Thoracic aorta (tissue), 2 donors: ENCODE measurements at regions not wholly inside any gene's neighbourhood (a gene's known extent, or its start where the extent isn't known, plus 50 kb on each side); places are given as distances from the start of the nearest gene placed in this dataset.
A peak's percentile ranks its signal among the peaks of the same experiment; 100 is the strongest.

Experiments
- ATAC-seq: fragments of 150-250 bp; one replicate; pipeline ENCODE4 v1.8.0; 2017; ENCODE audit warnings: low read depth; ENCODE audit not compliant: insufficient number of reproducible peaks, low FRiP score
- DNase-seq: peaks from one replicate; pipeline ENCODE4 v3.0.0-alpha.2; 2020; ENCODE audit warnings: low spot score
- H3K27ac ChIP-seq, 2 donors: fragments of 200-600 bp; sonication (generic); 1 replicate in 1 of 2; 2 replicates in 1 of 2; pipeline ENCODE4 v1.5.1; 2016; ENCODE audit warnings: mild to moderate bottlenecking in 2 of 2, moderate library complexity in 2 of 2
- H3K27me3 ChIP-seq: fragments of 200-600 bp; sonication (generic); replicated peaks from 2 replicates; pipeline ENCODE4 v1.6.0; 2016; ENCODE audit warnings: mild to moderate bottlenecking; ENCODE audit not compliant: insufficient read depth
- H3K36me3 ChIP-seq: fragments of 200-600 bp; sonication (generic); one replicate; pipeline ENCODE4 v1.5.1; 2016
- H3K4me1 ChIP-seq, 2 donors: fragments of 200-600 bp; sonication (generic); 1 replicate in 1 of 2; 2 replicates in 1 of 2; pipeline versions ENCODE4 v1.5.1 to v1.6.0; 2016; ENCODE audit warnings: low read depth in 2 of 2, mild to moderate bottlenecking in 1 of 2; ENCODE audit not compliant: control insufficient read depth in 1 of 2
- H3K4me3 ChIP-seq: fragments of 200-600 bp; sonication (generic); 2 replicates; pipeline ENCODE4 v1.5.1; 2016; ENCODE audit warnings: mild to moderate bottlenecking
- H3K9me3 ChIP-seq: fragments of 200-600 bp; sonication (generic); 2 replicates; pipeline ENCODE4 v1.5.1; 2016
- TF ChIP-seq, protein P1 (sequence below): fragments of 200-600 bp; sonication (generic); IDR thresholded peaks from one replicate; pipeline ENCODE4 v1.5.1; 2019; ENCODE audit warnings: antibody characterized with exemption

DNA sequence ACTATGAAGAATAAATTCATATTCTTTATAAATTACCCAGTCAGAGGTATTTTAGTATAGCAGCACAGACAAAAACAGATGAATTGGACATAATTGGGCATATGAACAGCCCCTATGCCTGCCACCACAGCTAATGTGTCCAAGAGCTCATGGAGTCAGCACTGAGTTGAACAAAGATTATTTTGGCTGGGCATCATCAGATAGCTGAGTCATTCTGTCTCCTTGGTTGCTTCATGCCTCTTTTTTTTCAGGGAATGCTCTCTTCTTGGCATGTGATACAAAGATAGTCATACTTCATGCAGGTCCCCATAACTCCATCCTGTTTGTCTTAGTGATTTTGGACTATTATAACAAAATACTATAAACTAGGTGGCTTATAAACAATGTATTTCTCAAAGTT lies 275.6 kb downstream of the TENT5A start:
- Histone ChIP-seq H3K36me3 (no peaks in the 10 kb centered on the region), H3K4me1 (no peaks in the 10 kb centered on the region), H3K27me3 (no peaks in the 10 kb centered on the region), H3K9me3 (no peaks in the 10 kb centered on the region), H3K27ac (no peak overlapping the region), H3K4me3 (no peak overlapping the region)
- TF ChIP-seq, protein P1, sequence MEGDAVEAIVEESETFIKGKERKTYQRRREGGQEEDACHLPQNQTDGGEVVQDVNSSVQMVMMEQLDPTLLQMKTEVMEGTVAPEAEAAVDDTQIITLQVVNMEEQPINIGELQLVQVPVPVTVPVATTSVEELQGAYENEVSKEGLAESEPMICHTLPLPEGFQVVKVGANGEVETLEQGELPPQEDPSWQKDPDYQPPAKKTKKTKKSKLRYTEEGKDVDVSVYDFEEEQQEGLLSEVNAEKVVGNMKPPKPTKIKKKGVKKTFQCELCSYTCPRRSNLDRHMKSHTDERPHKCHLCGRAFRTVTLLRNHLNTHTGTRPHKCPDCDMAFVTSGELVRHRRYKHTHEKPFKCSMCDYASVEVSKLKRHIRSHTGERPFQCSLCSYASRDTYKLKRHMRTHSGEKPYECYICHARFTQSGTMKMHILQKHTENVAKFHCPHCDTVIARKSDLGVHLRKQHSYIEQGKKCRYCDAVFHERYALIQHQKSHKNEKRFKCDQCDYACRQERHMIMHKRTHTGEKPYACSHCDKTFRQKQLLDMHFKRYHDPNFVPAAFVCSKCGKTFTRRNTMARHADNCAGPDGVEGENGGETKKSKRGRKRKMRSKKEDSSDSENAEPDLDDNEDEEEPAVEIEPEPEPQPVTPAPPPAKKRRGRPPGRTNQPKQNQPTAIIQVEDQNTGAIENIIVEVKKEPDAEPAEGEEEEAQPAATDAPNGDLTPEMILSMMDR, result no peak
- ATAC-seq (no peak), DNase-seq (no peak)

DNA sequence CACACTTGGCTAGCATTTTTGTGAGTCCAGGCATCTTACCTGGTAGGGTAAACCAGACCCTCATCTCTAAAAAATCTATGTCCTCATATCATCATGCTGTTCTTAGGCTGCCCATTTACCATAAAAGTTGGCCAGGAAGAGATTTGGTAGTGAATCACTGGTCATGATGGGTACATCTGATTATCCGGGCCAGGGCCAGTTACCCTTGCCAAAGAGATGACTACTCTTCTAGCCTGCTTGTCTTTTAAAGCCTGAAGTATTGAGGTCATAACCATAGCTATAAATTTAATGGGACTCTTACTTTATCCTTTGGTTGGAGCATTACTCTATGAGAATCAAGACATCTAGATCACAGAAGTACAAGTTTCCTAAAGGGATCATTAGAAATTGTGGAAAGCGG lies 276.8 kb downstream of the TENT5A start:
- TF ChIP-seq, protein P1, result no peak

DNA sequence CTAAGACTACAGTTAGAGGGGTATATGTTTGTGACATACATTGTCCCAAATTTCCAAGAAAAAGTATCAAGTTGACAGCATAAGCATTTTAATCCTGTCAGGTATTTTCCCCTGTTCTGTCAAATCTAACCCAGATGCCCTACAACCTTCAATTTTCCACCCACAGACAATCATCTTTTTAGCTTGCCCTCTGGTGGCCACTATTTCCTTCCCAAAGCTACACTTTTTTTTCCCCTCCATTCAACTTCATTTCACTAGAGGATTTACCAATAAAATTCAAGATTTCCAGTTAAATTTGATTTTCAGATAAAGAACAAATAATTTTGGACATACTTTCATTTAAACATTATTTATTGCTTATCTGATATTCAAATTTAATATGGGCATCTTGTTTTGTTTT lies 286.6 kb downstream of the TENT5A start:
- ATAC-seq (no peak), DNase-seq (no peak)
- Histone ChIP-seq H3K4me1 (no peaks in the 10 kb centered on the region), H3K27ac (no peak overlapping the region), H3K36me3 (no peaks in the 10 kb centered on the region), H3K9me3 (no peaks in the 10 kb centered on the region), H3K27me3 (no peaks in the 10 kb centered on the region), H3K4me3 (no peak overlapping the region)
- TF ChIP-seq, protein P1, result peak; percentile 38

More for the DNA sequence above, 276.8 kb downstream of the TENT5A start:
- no peak overlapping the region for H3K27ac ChIP-seq
- ATAC-seq, result no peak
- H3K4me1 ChIP-seq, result no peaks in the 10 kb centered on the region
- H3K4me3 ChIP-seq, result no peak overlapping the region
- DNase-seq, result no peak
- no peaks in the 10 kb centered on the region for H3K36me3 ChIP-seq
- no peaks in the 10 kb centered on the region for H3K9me3 ChIP-seq
- H3K27me3 ChIP-seq, result no peaks in the 10 kb centered on the region

DNA sequence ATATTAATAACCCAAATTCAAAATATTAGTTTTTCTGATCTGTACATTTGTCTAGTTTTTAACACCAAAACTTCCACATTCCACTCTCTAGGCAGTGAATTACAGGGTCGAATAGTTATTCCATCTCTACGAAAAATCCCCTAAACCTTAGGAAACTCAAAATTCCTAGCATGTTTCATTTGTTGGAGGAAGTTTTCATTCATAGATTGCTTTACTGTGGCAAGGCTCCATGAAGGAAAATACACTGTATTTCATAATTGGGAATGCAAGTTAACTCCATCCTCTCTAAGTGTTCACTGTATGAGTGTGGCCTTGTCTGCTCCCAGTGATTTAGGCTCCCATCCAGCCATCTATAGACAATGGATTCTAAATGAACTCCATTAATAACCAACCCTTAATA lies 296.1 kb downstream of the TENT5A start:
- H3K27ac ChIP-seq, result no peak overlapping the region
- no peaks in the 10 kb centered on the region for H3K36me3 ChIP-seq
- ATAC-seq (no peak), DNase-seq (no peak)
- TF ChIP-seq, protein P1, result no peak
- no peaks in the 10 kb centered on the region for H3K9me3 ChIP-seq
- H3K27me3 ChIP-seq, result no peaks in the 10 kb centered on the region
- no peak overlapping the region for H3K4me3 ChIP-seq
- peaks cover 6 to 12% of the 10 kb centered on the region in 2 donors for H3K4me1 ChIP-seq

DNA sequence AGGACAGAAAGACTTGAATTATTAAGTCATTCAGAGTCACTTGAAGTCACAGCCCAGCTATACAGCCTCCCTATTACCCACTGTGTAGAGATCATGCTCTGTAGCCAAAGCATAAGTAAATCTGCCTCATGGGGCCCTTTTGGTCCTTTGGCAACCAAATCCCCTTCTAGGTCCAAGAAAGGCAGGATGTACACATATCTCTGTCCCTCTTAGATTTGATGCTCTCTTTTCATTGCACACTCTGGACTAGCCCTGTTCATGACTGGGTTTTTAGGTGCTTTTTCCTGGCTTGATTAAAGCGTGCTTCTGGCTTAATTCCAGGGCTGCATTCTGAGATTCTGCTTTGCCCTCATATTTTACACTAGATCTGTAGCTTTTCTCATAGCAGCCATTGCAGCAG lies 296.8 kb downstream of the TENT5A start:
- Histone ChIP-seq H3K4me1 (peaks cover 6 to 12% of the 10 kb centered on the region in 2 donors), H3K9me3 (no peaks in the 10 kb centered on the region), H3K36me3 (no peaks in the 10 kb centered on the region), H3K27ac (no peak overlapping the region), H3K4me3 (no peak overlapping the region), H3K27me3 (no peaks in the 10 kb centered on the region)
- DNase-seq (no peak), ATAC-seq (no peak)
- TF ChIP-seq, protein P1, result no peak
